Sciatic nerve (tissue), 2 donors: ENCODE measurements at regions not wholly inside any gene's neighbourhood (a gene's known extent, or its start where the extent isn't known, plus 50 kb on each side); places are given as distances from the start of the nearest gene placed in this dataset.
"Not testable (repeated sequence)": the region's sequence is repeated elsewhere in the genome, so short reads cannot be mapped to it uniquely, and the experiment has no call there.

Source experiments
- ATAC-seq: fragments of 200-7000 bp; cut with Tn5 transposase; one replicate; pipeline ENCODE4 v1.9.1; 2020; ENCODE audit warnings: mild to moderate bottlenecking, moderate library complexity
- DNase-seq: peaks from one replicate; pipeline ENCODE4 v3.0.0-alpha.2; 2020; ENCODE audit warnings: low spot score
- intact Hi-C: fragments of 100-400 bp; cut with DNase I; formaldehyde crosslinking; loops from one replicate; pipeline ENCODE4 v1.14.2; 2022
- donor health status: DM: no; HTN: no; CAD: no.
- donor health status: DM: no; HTN: no; CAD: no.

GRCh38 chr11:71710701-71711385 lies 122.2 kb upstream of the DEFB108B start:
- intact Hi-C loops, DNase-seq, ATAC-seq: not testable (repeated sequence)

GRCh38 chr11:71712350-71712749 lies 120.7 kb upstream of the DEFB108B start:
- DNase-seq, intact Hi-C loops, ATAC-seq: not testable (repeated sequence)

- ATAC-seq, DNase-seq, intact Hi-C loops: not testable (repeated sequence)
Observed at GRCh38 chr11:71712846-71713245, 120.2 kb upstream of the DEFB108B start.

GRCh38 chr11:71714510-71714909 lies 118.5 kb upstream of the DEFB108B start:
- intact Hi-C loops, DNase-seq, ATAC-seq: not testable (repeated sequence)

- intact Hi-C loops, DNase-seq, ATAC-seq: not testable (repeated sequence)
Observed at GRCh38 chr11:71721840-71722239, 111.2 kb upstream of the DEFB108B start.

- DNase-seq, intact Hi-C loops, ATAC-seq: not testable (repeated sequence)
Observed at GRCh38 chr11:71723991-71724390, 109.0 kb upstream of the DEFB108B start.

GRCh38 chr11:71730748-71731147 lies 102.3 kb upstream of the DEFB108B start:
- ATAC-seq, DNase-seq, intact Hi-C loops: not testable (repeated sequence)

- intact Hi-C loops, ATAC-seq, DNase-seq: not testable (repeated sequence)
Observed at GRCh38 chr11:71734368-71734767, 98.6 kb upstream of the DEFB108B start.

- ATAC-seq, intact Hi-C loops, DNase-seq: not testable (repeated sequence)
Observed at GRCh38 chr11:71738317-71738716, 94.7 kb upstream of the DEFB108B start.

- intact Hi-C loops, DNase-seq, ATAC-seq: not testable (repeated sequence)
Observed at GRCh38 chr11:71743385-71743784, 89.6 kb upstream of the DEFB108B start.

GRCh38 chr11:71745656-71746055 lies 87.3 kb upstream of the DEFB108B start:
- DNase-seq, ATAC-seq, intact Hi-C loops: not testable (repeated sequence)

GRCh38 chr11:71746263-71746662 lies 86.7 kb upstream of the DEFB108B start:
- intact Hi-C loops, DNase-seq, ATAC-seq: not testable (repeated sequence)

- intact Hi-C loops, ATAC-seq, DNase-seq: not testable (repeated sequence)
Observed at GRCh38 chr11:71748965-71749620, 83.9 kb upstream of the DEFB108B start.

GRCh38 chr11:71750908-71751307 lies 82.1 kb upstream of the DEFB108B start:
- intact Hi-C loops, DNase-seq, ATAC-seq: not testable (repeated sequence)

- DNase-seq, ATAC-seq, intact Hi-C loops: not testable (repeated sequence)
Observed at GRCh38 chr11:71764695-71765491, 68.1 kb upstream of the DEFB108B start.

- intact Hi-C loops, DNase-seq, ATAC-seq: not testable (repeated sequence)
Observed at GRCh38 chr11:71767016-71767415, 66.0 kb upstream of the DEFB108B start.

GRCh38 chr11:71772193-71772592 lies 60.8 kb upstream of the DEFB108B start:
- DNase-seq, intact Hi-C loops, ATAC-seq: not testable (repeated sequence)

- no peak for ATAC-seq
- intact Hi-C loops: no loop called here
- no peak for DNase-seq
Observed at GRCh38 chr11:71774603-71775222, 58.3 kb upstream of the DEFB108B start.

GRCh38 chr11:71780116-71780515 lies 52.9 kb upstream of the DEFB108B start:
- ATAC-seq, DNase-seq, intact Hi-C loops: not testable (repeated sequence)
